Skeletal muscle satellite cell (primary cell): ENCODE measurements at regions not wholly inside any gene's neighbourhood (a gene's known extent, or its start where the extent isn't known, plus 50 kb on each side); places are given as distances from the start of the nearest gene placed in this dataset.

ENCODE experiments used
- H3K27me3 ChIP-seq: 2 replicates; pipeline ENCODE4 v1.7.0; 2013; ENCODE audit warnings: low read length; ENCODE audit not compliant: control insufficient read depth, insufficient read depth
- H3K36me3 ChIP-seq: 2 replicates; pipeline ENCODE4 v1.7.0; 2013; ENCODE audit warnings: mild to moderate bottlenecking, control low read depth, low read length; ENCODE audit not compliant: insufficient read depth
- H3K4me1 ChIP-seq: 2 replicates; pipeline ENCODE4 v1.7.0; 2013; ENCODE audit warnings: low read length; ENCODE audit not compliant: control insufficient read depth, insufficient read depth
- H3K4me2 ChIP-seq: 2 replicates; pipeline ENCODE4 v1.7.0; 2013; ENCODE audit warnings: mild to moderate bottlenecking, low read length
- H3K4me3 ChIP-seq: 2 replicates; pipeline ENCODE4 v1.7.0; 2013; ENCODE audit warnings: low read length
- H3K9ac ChIP-seq: 2 replicates; pipeline ENCODE4 v1.7.0; 2013; ENCODE audit warnings: mild to moderate bottlenecking, low read depth, low read length, moderate library complexity
- H3K9me3 ChIP-seq: replicated peaks from 2 replicates; pipeline ENCODE4 v1.7.0; 2013; ENCODE audit warnings: mild to moderate bottlenecking, control low read depth, low read length

DNA sequence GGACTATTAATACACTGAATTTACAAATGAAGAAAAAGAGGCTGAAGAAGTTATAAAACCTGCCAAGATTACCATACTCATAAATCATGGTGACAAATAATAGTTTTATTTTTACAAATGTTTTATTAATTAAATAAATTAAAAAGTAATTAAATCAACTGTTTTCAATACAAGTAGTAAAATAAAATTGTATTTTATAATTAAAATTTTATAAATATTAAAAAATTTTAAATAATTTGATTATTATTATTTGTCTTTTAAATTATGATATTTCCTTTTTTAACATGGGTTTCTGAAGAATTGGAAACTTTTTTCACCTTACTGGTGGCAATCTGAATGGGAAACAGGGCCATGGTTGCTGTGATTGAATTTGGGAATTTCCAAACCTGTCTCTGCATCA lies 177.3 kb upstream of the TSHZ2 start:
- H3K36me3 ChIP-seq: no peaks in the 10 kb centered on the region
- H3K27me3 ChIP-seq: no peaks in the 10 kb centered on the region
- H3K4me3 ChIP-seq: no peak overlapping the region
- H3K9ac ChIP-seq: no peak overlapping the region
- H3K4me1 ChIP-seq: no peaks in the 10 kb centered on the region
- H3K9me3 ChIP-seq: no peaks in the 10 kb centered on the region
- H3K4me2 ChIP-seq: no peak overlapping the region

DNA sequence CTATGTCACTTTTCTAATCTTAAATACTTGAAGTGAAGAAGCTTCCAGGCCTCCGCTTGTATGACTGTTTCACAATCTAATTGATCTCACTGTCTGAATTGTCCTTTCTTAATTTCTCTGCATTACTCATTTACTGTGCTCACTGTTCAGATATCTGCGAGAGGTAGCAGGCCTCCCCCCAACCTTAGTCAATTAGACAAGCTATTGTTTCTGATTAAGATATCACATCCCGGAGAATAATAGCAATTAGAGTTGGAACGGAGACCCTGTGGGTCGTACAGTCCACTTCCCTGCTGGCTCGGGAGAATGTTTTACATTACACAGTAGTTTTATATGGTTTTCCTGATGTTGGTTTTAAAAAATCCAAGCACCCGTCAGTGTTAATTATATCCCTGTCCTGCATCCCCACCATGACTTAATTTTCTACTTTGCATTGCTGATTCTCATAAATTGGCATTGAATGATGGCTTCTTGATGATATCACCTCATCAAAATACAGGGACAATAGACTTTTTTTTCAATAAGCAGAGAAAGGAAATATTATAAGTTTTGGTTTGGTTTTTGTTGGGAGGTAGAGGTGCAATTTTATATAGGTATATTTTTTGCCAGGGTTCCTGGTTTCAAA lies 178.7 kb upstream of the TSHZ2 start:
- no peaks in the 10 kb centered on the region for H3K27me3 ChIP-seq
- no peak overlapping the region for H3K4me2 ChIP-seq
- no peak overlapping the region for H3K9ac ChIP-seq
- H3K4me3 ChIP-seq: no peak overlapping the region
- no peaks in the 10 kb centered on the region for H3K4me1 ChIP-seq
- H3K36me3 ChIP-seq: no peaks in the 10 kb centered on the region
- H3K9me3 ChIP-seq: no peaks in the 10 kb centered on the region

DNA sequence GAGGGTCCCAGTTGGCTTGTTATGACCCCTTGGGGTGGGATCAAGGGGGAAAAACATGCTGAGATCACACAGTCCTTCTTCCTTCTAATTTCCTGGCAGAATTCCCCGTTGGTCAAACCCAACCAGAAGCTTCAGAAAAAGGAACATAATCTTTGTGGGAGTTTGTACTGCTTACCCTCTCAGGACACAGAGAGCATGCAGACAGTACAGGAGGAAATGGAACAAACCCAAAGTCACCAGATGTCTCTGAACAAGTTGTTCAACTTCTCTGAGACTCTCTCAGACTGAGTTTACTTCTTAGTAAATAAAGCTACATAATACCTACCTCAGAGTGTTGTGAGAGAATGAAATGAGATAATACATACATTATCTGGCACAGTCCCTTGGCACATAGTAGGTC lies 181.1 kb upstream of the TSHZ2 start:
- no peaks in the 10 kb centered on the region for H3K4me1 ChIP-seq
- no peak overlapping the region for H3K4me3 ChIP-seq
- H3K27me3 ChIP-seq: no peaks in the 10 kb centered on the region
- no peaks in the 10 kb centered on the region for H3K9me3 ChIP-seq
- H3K36me3 ChIP-seq: no peaks in the 10 kb centered on the region
- H3K4me2 ChIP-seq: no peak overlapping the region
- no peak overlapping the region for H3K9ac ChIP-seq

DNA sequence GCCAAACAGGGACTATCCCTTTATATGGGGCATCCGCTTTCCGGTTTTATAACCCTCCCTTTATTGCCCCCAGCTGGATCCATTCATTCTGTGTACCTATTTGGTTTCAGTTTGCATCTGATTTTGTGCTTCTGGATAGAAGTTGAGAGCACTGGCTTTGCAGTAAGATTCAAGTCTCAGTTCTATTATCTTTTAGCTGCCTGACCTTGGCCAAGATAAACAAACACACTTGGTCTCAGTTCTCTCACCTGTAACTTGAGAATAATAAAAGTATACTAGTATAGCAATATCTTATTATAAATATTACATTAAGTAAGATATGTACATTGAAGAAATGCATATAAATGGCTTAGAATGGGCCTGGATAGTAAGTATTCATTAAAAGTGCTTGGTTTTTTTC lies 182.4 kb upstream of the TSHZ2 start:
- Histone ChIP-seq H3K9me3 (no peaks in the 10 kb centered on the region), H3K4me3 (no peak overlapping the region), H3K4me2 (no peak overlapping the region), H3K9ac (no peak overlapping the region), H3K4me1 (no peaks in the 10 kb centered on the region), H3K36me3 (no peaks in the 10 kb centered on the region), H3K27me3 (no peaks in the 10 kb centered on the region)

DNA sequence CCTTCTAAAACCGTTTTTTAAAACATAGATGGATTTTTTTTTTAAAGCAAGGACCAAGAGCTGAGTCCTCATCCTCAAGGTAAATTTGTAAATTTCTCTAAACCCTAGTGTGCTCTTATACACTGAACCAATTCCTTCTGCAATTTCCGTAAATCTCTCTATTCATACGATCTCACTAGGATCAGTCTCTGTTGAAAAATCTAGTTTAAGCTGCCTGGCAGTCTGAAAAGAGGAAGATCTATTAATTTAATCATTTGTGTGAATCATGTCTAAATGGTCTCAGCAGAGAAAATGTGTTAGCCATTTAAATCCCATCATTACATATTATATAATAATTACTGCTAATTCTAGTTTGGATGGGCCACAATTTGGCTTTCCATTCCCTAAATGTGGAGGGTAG lies 184.2 kb upstream of the TSHZ2 start:
- Histone ChIP-seq H3K4me3 (no peak overlapping the region), H3K9ac (no peak overlapping the region), H3K27me3 (no peaks in the 10 kb centered on the region), H3K36me3 (no peaks in the 10 kb centered on the region), H3K9me3 (no peaks in the 10 kb centered on the region), H3K4me2 (no peak overlapping the region), H3K4me1 (no peaks in the 10 kb centered on the region)

DNA sequence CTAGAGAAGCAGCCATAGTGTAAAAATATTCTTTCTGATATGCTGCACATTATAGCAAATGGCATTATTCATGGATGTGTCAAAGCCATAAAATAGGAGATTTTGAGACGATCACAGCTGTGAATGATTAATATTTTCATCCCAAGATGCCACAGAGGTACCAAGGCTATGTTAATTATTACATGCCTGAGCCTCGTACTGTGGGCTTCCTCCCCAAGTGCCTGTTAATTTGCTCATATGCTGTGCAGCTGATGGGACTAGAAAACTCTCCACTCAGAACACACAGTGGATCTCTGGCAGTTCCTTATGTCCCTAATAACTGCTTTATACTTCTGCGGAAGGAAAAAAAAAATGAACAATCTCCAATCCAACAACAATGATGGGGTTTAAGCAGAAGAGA lies 184.9 kb upstream of the TSHZ2 start:
- Histone ChIP-seq H3K36me3 (no peaks in the 10 kb centered on the region), H3K27me3 (no peaks in the 10 kb centered on the region), H3K4me3 (no peak overlapping the region), H3K4me2 (no peak overlapping the region), H3K9me3 (no peaks in the 10 kb centered on the region), H3K9ac (no peak overlapping the region), H3K4me1 (no peaks in the 10 kb centered on the region)

DNA sequence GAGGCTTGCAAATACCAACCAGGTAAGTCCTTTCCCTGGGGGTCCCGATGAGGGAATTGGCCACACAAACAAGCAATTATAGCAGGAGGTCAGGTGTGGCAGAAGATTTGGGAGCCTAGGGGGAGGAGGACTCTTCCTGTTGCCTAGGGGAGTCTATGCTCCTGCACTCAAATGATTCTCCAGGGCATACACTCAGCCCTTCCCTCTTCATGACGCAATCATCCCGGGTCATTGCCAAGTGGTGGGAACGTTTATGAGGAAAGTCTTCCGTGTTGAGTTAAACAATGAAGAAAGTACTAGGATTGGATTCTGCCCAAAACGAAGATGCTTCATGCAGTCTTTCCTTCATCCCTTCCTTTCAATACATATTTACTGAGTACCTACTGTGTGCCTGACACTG lies 186.5 kb upstream of the TSHZ2 start:
- Histone ChIP-seq H3K27me3 (no peaks in the 10 kb centered on the region), H3K9me3 (no peaks in the 10 kb centered on the region), H3K36me3 (no peaks in the 10 kb centered on the region), H3K4me2 (no peak overlapping the region), H3K4me3 (no peak overlapping the region), H3K9ac (no peak overlapping the region), H3K4me1 (no peaks in the 10 kb centered on the region)

DNA sequence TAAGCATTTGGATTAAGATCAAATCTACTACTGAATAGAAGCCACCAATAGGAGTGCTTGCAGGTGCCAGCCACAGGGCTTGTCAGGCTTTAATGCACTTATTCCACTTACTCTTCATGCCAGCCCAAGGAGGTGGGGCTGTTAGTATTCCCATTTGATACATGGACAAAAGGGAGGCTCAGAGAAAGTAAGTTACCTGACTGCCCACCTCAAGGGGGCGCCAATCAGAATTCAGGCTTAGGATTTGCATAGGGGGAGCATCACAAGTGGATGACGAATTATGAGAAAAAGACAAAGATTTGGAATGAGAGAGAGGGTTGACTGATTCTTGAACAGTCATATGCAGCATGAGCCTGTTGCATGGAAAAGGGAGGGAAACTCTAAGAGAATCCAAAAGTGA lies 188.4 kb upstream of the TSHZ2 start:
- H3K9me3 ChIP-seq: no peaks in the 10 kb centered on the region
- no peak overlapping the region for H3K9ac ChIP-seq
- H3K4me1 ChIP-seq: no peaks in the 10 kb centered on the region
- no peaks in the 10 kb centered on the region for H3K36me3 ChIP-seq
- no peak overlapping the region for H3K4me2 ChIP-seq
- H3K4me3 ChIP-seq: no peak overlapping the region
- no peaks in the 10 kb centered on the region for H3K27me3 ChIP-seq

DNA sequence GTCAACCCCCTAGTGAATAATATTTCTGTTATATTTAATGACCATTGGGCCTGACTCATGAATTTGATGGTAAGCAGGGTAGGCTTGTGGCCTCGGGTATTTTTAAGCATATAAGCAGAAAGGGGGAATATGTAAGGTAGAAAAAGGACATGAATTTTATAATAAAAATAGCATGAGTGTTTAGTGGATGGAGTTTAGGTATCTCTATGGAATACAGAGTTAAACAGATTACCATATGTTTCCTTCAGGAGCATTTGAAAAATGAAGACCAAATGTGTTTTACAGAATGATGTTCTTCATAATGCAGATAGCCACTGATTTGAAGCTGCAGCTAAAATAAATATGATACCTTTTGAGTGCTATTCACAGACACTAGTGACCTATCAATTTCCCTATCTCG lies 191.7 kb upstream of the TSHZ2 start:
- no peak overlapping the region for H3K9ac ChIP-seq
- H3K36me3 ChIP-seq: no peaks in the 10 kb centered on the region
- H3K4me3 ChIP-seq: no peak overlapping the region
- H3K9me3 ChIP-seq: no peaks in the 10 kb centered on the region
- H3K4me1 ChIP-seq: no peaks in the 10 kb centered on the region
- H3K4me2 ChIP-seq: no peak overlapping the region
- H3K27me3 ChIP-seq: no peaks in the 10 kb centered on the region

DNA sequence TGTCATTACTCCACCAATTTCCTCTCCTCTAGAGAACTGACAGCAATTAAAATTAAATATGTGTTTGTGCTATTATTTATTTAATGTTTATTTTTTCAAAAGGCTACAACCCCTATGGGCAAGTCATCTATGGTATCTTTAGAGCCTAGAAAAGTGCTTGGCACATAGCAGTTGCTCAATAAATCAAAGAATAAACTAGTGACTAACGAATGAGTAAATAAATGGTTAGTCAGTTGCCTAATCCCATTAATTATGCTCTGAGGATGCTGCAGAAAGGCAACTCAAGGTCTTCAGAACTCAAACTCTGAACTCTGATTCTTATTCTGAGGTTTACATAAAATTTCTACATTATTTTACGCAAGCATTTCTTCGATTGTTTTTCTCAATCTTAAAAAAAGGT lies 193.0 kb upstream of the TSHZ2 start:
- H3K4me1 ChIP-seq: no peaks in the 10 kb centered on the region
- no peaks in the 10 kb centered on the region for H3K9me3 ChIP-seq
- no peak overlapping the region for H3K4me3 ChIP-seq
- no peaks in the 10 kb centered on the region for H3K36me3 ChIP-seq
- H3K9ac ChIP-seq: no peak overlapping the region
- H3K27me3 ChIP-seq: no peaks in the 10 kb centered on the region
- H3K4me2 ChIP-seq: no peak overlapping the region

DNA sequence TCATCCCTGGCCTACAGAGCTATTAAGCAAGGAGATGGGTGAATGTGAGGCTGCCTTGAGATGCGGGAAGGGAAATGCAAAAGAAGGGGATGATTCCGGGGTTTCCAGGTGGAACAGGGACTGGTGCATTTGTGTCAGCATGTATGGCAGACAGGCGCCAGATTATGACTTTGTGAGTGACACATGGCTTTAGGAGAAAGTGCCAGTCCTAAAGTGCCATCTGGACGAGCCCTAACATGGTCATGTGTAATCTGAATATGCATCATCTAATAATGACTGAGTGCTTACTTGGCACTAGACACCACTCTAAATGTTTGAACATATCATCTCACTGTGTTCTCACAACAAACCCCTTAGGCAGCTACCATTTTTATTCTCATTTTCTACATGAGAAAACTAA lies 195.0 kb upstream of the TSHZ2 start:
- Histone ChIP-seq H3K4me1 (no peaks in the 10 kb centered on the region), H3K9ac (no peak overlapping the region), H3K9me3 (no peaks in the 10 kb centered on the region), H3K4me3 (no peak overlapping the region), H3K4me2 (no peak overlapping the region), H3K36me3 (no peaks in the 10 kb centered on the region), H3K27me3 (no peaks in the 10 kb centered on the region)

DNA sequence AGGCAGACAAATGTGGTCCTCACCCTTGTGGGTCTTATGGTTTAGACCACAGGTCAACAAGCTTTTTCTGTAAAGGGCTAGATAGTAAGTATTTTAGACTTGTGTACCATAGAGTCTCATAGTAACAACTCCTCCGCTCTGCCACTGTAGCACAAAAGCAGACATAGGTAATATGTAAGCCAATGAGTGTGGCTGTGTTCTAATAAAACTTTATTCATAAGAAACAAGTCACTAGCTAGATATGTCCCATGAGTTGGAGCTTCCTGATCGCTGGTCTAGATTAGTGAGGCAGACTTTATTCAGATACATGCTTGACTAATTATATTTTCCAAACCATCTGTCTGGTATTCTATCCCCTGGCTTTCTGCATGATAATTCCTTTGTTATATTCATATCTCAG lies 196.4 kb upstream of the TSHZ2 start:
- Histone ChIP-seq H3K9ac (no peak overlapping the region), H3K27me3 (no peaks in the 10 kb centered on the region), H3K9me3 (no peaks in the 10 kb centered on the region), H3K4me1 (no peaks in the 10 kb centered on the region), H3K36me3 (no peaks in the 10 kb centered on the region), H3K4me2 (no peak overlapping the region), H3K4me3 (no peak overlapping the region)
